HUES6 (cell line): ENCODE measurements at regions not wholly inside any gene's neighbourhood (a gene's known extent, or its start where the extent isn't known, plus 50 kb on each side); places are given as distances from the start of the nearest gene placed in this dataset.
"Not testable (repeated sequence)": the region's sequence is repeated elsewhere in the genome, so short reads cannot be mapped to it uniquely, and the experiment has no call there.

Source experiments
- H3K27ac ChIP-seq: 2 replicates; pipeline ENCODE4 v1.7.0; 2013; ENCODE audit warnings: low read depth, mild to moderate bottlenecking, low read length, inconsistent platforms
- H3K27me3 ChIP-seq: 2 replicates; pipeline ENCODE4 v1.6.1; 2013; ENCODE audit warnings: low read length; ENCODE audit not compliant: control insufficient read depth, insufficient read depth
- H3K36me3 ChIP-seq: 2 replicates; pipeline ENCODE4 v1.6.1; 2013; ENCODE audit warnings: low read length; ENCODE audit not compliant: control insufficient read depth, insufficient read depth
- H3K4me1 ChIP-seq: 2 replicates; pipeline ENCODE4 v1.6.1; 2013; ENCODE audit warnings: low read length; ENCODE audit not compliant: control insufficient read depth, insufficient read depth
- H3K4me3 ChIP-seq: 2 replicates; pipeline ENCODE4 v1.5.1; 2013; ENCODE audit warnings: low read depth, low read length
- H3K9ac ChIP-seq: one replicate; pipeline ENCODE4 v1.6.1; 2013; ENCODE audit warnings: mild to moderate bottlenecking, low read length
- H3K9me3 ChIP-seq: 2 replicates; pipeline ENCODE4 v1.6.1; 2013; ENCODE audit warnings: low read depth, low read length; ENCODE audit not compliant: control insufficient read depth, insufficient read depth

DNA sequence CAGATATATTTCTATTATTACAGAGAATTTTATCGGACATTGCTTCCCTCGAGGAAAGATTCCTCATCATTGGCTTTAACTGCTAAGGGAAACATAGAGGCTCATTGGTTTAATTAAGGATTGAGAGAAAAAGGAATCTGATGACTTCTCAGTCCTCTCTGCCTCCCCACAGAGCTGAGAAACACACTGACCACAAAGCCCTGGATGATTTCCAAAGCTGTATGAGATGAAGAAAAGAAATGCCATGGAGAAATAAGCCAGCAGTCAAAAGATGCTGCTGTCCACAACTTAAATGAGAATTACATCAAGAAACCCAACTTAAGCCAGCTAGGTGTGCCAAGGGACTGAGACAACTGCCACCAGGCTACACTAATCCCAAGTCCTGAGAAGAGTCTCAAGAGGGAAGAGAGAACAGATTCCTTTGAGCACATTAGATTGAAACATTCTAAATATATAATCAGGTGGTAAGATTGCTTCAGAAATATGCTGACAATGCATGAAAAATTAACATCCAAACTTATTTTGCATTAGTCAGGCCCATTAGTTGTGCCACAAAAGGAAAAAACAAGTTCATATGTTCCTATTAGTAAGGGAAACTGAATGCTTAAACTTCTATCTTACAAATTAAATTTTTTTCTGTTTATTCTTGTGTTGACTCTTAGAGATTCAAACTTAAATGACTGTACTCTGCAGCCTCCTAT lies 308.1 kb upstream of the CYRIA start:
- H3K4me3 ChIP-seq, result no peak overlapping the region
- H3K27me3 ChIP-seq, result no peaks in the 10 kb centered on the region
- no peaks in the 10 kb centered on the region for H3K9me3 ChIP-seq
- no peak overlapping the region for H3K27ac ChIP-seq
- H3K4me1 ChIP-seq, result no peaks in the 10 kb centered on the region
- no peak overlapping the region for H3K9ac ChIP-seq
- no peaks in the 10 kb centered on the region for H3K36me3 ChIP-seq

DNA sequence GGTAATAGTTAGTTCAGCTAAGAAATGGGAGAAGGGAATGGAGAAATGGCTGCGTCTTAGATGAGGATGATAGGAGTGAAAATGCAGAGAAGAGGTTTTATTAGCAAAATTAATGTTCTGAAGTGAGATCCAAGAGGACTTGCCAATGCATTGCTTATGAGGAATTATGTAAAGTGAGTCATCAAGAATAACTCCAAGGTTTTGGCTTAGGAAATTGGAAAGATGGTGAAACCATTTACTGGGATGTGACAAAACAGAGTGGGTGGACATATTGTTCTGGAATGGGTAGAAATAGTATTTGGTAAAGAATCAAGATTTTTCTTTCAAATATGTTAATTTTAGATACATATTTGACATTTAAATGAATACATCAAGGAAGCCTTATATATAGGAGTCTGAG lies 306.6 kb upstream of the CYRIA start:
- H3K9ac ChIP-seq, result no peak overlapping the region
- H3K27ac ChIP-seq, result no peak overlapping the region
- H3K27me3 ChIP-seq, result no peaks in the 10 kb centered on the region
- no peak overlapping the region for H3K4me3 ChIP-seq
- no peaks in the 10 kb centered on the region for H3K4me1 ChIP-seq
- H3K9me3 ChIP-seq, result no peaks in the 10 kb centered on the region
- no peaks in the 10 kb centered on the region for H3K36me3 ChIP-seq

DNA sequence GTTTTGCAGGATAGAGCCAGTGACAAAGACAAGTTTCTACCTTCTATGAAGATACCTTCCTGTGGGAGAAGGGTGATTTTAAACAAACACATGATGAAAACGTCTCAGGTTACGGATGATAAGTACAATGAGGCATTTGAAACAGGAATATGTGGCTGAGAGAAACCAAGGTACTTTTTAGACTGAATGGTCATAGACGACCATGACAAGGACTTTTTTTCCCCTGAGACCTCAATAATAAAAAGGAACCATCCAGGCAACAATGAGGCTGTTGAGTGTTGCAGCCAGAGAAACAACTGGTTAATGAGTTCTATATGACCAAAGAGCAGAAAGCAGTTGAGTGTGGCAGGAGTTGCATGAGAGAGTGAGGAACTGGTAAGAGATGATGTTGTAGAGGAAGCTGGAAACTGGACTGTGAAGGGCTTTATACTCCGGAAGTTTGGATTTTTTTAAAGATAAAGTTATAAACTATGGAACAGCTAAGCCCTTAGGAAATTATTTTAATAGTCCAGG lies 306.1 kb upstream of the CYRIA start:
- Histone ChIP-seq H3K4me3 (no peak overlapping the region), H3K27me3 (no peaks in the 10 kb centered on the region), H3K4me1 (no peaks in the 10 kb centered on the region), H3K36me3 (no peaks in the 10 kb centered on the region), H3K9me3 (no peaks in the 10 kb centered on the region), H3K27ac (no peak overlapping the region), H3K9ac (no peak overlapping the region)

DNA sequence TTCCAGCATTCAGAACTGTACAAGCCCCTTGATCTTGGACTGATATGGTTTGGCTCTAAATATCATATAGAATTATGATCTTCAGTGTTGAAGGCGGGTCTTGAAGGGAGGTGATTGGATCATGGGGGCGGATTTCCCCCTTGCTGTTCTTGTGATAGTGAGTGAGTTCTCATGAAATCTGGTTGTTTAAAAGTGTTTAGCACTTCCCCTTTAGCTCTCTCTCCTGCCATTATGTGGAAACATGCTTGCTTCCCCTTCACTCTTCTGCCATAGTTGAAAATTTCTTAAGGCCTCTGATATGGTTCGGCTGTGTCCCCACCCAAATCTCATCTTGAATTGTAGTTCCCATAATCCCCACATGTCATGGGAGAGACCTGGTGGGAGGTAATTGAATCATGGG lies 305.3 kb upstream of the CYRIA start:
- not testable (repeated sequence) for H3K4me1 ChIP-seq, H3K27ac ChIP-seq

DNA sequence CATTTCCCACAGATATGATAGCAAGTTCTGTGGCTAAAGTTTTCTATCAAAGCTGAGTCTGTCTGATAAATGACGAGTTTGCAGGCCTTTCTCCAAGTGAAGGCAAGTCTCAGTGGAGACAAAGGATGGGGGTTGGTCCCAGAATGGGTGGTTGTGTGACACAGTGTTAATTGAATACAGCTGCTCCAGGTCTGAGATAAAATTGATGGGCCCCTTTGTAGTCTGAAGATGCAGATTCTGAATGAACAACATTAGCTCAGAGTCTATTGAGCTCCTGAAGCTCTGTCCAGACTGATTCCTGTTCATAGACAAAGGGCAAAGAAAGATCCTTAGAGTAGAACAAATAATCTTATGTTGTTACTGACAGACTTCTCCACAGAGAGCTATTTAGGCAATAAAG lies 296.9 kb upstream of the CYRIA start:
- Histone ChIP-seq H3K9ac (no peak overlapping the region), H3K4me1 (no peaks in the 10 kb centered on the region), H3K4me3 (no peak overlapping the region), H3K27ac (no peak overlapping the region), H3K9me3 (no peaks in the 10 kb centered on the region), H3K36me3 (no peaks in the 10 kb centered on the region), H3K27me3 (no peaks in the 10 kb centered on the region)

More for the DNA sequence above, 305.3 kb upstream of the CYRIA start:
- not testable (repeated sequence) for H3K4me3 ChIP-seq, H3K9me3 ChIP-seq, H3K9ac ChIP-seq, H3K27me3 ChIP-seq, H3K36me3 ChIP-seq

DNA sequence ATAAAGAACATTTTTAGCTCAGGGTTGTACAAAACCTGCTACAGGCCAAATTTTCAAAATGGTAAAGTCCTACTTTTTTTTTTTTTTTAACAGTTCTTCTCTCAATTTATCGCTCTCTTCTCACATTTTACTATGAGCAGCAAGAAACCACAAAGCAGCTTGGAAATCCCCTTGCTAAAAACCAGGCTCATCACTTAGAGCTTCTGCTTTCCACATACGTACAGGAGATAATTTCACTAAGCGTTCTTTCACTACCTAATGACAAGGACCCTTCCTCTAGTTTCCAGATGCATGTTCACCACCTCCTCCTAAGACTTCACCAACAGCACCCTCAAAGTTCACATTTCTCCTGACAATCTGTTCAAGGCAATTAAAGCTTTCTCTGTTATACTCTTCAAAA lies 294.9 kb upstream of the CYRIA start:
- Histone ChIP-seq H3K4me3 (no peak overlapping the region), H3K4me1 (no peaks in the 10 kb centered on the region)

DNA sequence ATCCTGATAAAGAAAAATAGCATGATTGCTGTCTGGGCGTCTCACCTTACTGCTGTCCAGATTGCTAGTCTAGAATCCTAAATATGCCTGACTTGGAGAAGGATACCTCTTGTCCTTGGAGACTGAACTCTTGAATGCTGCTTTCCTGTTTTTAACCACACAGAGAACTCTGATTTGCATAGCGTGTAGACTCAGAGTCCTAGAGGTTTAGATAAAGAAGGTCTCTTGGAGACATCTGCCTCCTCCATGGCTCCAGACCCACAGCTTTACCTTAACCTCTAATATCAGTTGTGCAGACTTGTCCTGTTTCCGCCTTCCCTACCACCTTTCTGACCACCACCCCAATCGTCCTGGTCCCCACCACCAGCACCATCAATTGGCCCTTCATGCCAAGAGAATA lies 292.6 kb upstream of the CYRIA start:
- Histone ChIP-seq H3K9ac (no peak overlapping the region), H3K4me1 (no peaks in the 10 kb centered on the region), H3K9me3 (no peaks in the 10 kb centered on the region), H3K27ac (no peak overlapping the region), H3K36me3 (no peaks in the 10 kb centered on the region), H3K4me3 (no peak overlapping the region), H3K27me3 (no peaks in the 10 kb centered on the region)

More for the DNA sequence above, 294.9 kb upstream of the CYRIA start:
- Histone ChIP-seq H3K9me3 (no peaks in the 10 kb centered on the region), H3K36me3 (no peaks in the 10 kb centered on the region), H3K9ac (no peak overlapping the region), H3K27ac (no peak overlapping the region), H3K27me3 (no peaks in the 10 kb centered on the region)

DNA sequence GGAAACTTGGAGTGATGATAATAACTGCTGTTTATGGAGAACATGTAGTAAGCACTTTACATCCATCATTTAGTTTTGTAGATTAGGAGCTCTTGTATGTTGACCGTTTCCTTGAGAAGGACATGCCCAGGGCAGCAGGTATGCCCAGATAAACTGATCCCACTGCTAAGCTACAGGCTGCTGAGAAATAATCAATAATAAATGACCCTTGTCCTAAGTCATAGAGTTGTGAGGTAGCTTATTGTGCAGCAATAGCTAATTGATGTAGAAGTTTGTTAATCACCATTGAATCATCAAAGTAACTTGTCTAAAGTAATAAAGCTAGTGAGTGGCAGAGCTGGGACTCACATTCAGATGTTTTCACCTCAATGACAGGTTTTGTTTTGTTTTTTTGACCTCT lies 287.2 kb upstream of the CYRIA start:
- no peak overlapping the region for H3K9ac ChIP-seq
- H3K36me3 ChIP-seq, result no peaks in the 10 kb centered on the region
- no peaks in the 10 kb centered on the region; the same call in 1 of the 2 replicates for H3K4me1 ChIP-seq
- no peak overlapping the region for H3K4me3 ChIP-seq
- no peaks in the 10 kb centered on the region for H3K9me3 ChIP-seq
- no peaks in the 10 kb centered on the region for H3K27me3 ChIP-seq
- no peak overlapping the region for H3K27ac ChIP-seq

DNA sequence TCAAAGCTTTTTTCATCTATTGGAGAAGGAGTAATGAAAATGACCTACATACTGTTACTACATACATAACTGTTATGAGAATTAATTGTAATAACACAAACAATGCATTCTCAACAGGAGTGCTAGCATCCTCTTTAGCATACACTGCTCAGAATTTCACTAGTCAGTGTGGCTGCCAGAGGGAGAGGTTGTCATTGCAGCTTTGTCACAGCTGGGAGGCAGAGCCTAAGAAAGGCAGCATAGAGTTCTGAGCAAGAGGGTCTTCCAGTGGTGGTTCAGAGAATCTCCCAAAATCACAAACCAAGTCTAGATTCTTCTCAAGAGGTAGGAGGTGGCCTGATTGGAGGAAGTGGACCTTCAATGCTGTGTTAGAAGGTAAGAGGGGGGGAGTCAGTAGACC lies 286.7 kb upstream of the CYRIA start:
- Histone ChIP-seq H3K36me3 (no peaks in the 10 kb centered on the region), H3K9ac (no peak overlapping the region), H3K4me1 (no peaks in the 10 kb centered on the region; the same call in 1 of the 2 replicates), H3K4me3 (no peak overlapping the region), H3K27ac (no peak overlapping the region), H3K9me3 (no peaks in the 10 kb centered on the region), H3K27me3 (no peaks in the 10 kb centered on the region)

DNA sequence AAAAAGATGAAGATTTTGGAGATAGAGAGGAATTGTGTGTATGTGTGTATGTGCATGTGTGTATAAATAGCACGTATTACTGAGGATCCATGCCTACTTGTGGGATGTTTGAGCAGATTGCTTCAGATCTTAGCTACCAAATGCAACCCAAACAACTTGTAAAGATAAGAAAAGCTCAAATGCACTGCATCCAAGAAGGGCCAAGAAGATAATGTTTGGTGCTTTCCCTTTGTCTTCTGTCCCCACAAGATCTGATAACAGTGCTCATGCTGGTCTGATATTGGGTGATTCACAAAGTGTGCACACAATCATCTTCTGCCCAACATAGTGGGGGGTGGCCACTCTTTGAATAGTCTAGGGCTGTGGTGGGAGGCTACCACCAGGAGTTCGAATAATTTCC lies 284.8 kb upstream of the CYRIA start:
- Histone ChIP-seq H3K36me3 (no peaks in the 10 kb centered on the region), H3K4me3 (no peak overlapping the region), H3K9ac (no peak overlapping the region)

DNA sequence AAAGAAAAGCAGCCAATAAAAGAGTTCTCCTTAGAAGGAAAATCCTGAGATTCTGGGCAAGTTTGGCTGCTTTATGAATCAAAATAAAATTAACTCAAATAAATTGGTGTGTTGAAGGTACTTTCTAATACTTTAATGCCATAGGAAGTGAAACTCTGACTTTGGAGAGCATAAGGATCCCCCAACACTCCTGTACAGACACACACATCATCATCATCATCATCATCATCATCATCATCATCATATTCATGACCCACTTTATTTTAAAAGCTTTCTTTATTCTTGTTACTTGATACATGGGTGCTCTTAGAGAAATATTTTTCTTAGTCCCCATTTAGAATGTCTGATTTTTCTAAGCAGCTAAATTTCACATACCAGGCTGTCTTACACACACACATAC lies 283.1 kb upstream of the CYRIA start:
- Histone ChIP-seq H3K27me3 (no peaks in the 10 kb centered on the region), H3K4me3 (no peak overlapping the region), H3K9me3 (no peaks in the 10 kb centered on the region), H3K27ac (no peak overlapping the region), H3K9ac (no peak overlapping the region), H3K4me1 (no peaks in the 10 kb centered on the region; the same call in 1 of the 2 replicates), H3K36me3 (no peaks in the 10 kb centered on the region)

More for the DNA sequence above, 284.8 kb upstream of the CYRIA start:
- H3K9me3 ChIP-seq, result no peaks in the 10 kb centered on the region
- no peak overlapping the region for H3K27ac ChIP-seq
- H3K4me1 ChIP-seq, result no peaks in the 10 kb centered on the region; the same call in 1 of the 2 replicates
- H3K27me3 ChIP-seq, result no peaks in the 10 kb centered on the region
